HG02840 (cell line): ENCODE measurements at regions not wholly inside any gene's neighbourhood (a gene's known extent, or its start where the extent isn't known, plus 50 kb on each side); places are given as distances from the start of the nearest gene placed in this dataset.
"Not testable (repeated sequence)": the region's sequence is repeated elsewhere in the genome, so short reads cannot be mapped to it uniquely, and the experiment has no call there.

ENCODE experiments used
- ATAC-seq: cut with Tn5 transposase; IDR thresholded peaks from one replicate; pipeline ENCODE4 v1.9.1; 2021; ENCODE audit warnings: mild to moderate bottlenecking, moderate library complexity, moderate number of reproducible peaks; ENCODE audit not compliant: unreplicated experiment, low FRiP score

DNA sequence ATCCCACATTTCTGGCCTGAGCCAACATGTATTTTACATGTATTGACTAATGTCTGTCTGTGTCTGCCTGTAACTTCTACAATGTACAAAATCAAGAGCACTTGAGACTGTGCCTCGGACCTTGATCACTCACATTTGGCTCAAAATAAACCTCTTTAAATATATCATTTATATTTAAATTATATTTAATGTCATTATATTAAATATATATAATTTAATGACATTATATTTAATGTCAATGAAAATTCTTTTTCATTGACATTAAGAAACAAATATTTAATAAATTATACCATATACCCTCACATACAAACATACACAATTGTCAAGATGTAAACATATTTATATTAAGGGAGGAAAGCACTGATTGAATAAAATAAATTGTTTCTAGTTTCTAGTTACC is 1099.8 kb upstream of the CDH18 start:
- no peak for ATAC-seq

DNA sequence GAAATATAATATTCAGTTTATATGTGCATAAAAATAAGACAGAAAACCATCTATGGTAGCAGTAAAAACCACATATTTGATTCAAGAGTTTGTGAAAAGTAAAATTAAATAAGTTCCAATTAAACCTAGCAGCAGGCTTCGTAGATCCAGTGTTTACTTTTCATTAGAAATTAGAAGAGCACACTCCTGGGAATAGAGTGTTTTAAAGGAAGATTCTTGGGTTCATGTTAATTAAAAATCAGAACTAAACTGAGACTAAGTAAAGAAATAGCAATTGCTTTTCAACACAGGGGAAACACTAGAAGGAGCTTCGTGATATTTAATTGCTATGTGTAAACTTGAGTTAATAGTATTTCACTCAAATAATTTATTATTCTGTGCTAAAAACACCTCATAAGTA is 1097.8 kb upstream of the CDH18 start:
- ATAC-seq = no peak

DNA sequence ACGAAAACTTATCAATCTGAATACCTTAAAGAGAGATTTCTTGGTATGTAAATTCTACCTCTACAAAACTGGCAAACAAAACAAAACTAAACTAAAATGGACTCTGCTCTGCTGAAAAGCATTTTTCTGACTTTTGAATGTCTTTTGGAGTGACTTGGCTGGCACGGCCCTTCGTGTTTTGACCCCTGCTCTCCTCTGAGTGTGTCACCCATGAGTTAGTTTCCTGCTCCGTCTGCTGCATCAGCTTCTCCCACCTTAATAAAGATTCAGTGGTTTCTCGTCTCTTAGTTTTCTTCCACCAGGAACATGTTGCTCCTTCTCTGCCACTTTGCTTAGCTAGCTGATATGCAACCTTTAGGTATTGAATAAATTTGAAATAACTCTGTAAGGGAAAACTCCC is 1084.0 kb upstream of the CDH18 start:
- ATAC-seq = no peak

DNA sequence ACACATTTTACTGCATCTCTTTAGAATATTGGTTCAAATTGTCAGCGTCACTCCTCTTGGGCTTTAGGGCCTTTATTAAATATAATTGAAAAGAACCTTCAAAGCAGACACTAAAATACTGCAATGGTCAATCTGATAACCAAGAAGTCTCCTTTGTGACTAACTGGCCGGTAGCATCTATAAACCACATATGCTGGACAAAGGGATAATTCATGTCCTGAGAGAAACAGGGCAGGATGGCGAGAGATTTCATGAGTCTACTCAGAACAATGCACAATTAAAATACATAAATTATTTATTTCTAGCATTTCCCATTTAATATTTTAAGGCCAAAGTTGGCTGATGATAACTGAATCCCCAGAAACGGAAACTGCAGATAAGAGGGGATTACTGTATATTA is 1083.4 kb upstream of the CDH18 start:
- ATAC-seq = no peak

DNA sequence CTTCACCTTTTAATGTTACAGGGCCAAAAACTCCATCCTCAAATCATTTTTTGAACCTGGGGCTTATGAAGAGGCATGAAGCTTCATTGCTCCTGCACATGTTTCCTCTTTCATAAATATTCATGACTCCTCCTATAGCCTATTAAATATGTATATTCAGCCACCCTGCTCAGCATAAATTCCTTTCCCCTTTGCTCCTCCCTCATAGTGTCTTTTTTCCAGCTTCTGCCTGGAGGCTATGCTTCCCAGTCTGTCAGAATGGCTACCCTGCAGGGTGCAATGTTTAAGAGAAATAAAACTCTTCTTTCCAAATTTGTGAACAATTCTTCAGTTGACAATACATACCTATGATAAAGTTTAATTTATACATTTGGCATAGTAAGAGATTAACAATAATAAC is 1082.9 kb upstream of the CDH18 start:
- no peak for ATAC-seq

DNA sequence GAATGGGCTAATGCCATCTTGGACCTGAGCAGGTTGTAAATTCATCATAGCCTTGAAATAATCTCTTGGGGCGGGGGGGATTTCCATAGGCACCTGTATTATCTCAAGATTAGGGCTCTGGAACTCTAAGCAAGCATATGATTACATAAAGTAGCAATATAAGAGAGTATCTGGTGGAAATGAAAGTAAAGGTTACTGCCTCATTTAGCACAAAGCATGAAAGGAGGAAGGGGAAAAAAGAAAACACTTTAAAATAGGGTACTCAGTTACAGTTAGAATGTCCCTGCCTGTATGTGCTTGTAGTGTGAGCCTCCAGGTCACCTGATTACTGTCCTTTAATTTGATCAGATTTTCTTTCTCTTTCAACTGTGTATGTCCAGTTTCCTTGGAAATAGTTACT is 1079.7 kb upstream of the CDH18 start:
- no peak for ATAC-seq

DNA sequence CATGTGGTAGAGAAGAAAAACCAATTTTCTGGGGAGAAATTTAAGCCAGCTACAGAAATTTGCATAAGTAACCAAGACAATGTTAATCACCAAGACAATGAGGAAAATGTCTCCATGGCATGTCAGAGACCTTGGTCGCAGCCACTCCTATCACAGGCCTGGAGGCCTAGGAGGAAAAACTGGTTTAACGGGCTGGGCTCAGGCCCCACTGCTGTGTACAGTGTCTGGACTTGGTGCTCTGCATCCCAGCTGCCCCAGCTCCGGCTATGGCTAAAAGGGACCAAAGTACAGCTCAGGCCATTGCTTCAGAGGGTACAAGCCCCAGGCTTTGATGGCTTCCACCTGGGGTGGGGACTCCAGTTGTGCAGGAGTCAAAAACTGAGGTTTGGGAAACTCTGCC is 1075.1 kb upstream of the CDH18 start:
- ATAC-seq = no peak

DNA sequence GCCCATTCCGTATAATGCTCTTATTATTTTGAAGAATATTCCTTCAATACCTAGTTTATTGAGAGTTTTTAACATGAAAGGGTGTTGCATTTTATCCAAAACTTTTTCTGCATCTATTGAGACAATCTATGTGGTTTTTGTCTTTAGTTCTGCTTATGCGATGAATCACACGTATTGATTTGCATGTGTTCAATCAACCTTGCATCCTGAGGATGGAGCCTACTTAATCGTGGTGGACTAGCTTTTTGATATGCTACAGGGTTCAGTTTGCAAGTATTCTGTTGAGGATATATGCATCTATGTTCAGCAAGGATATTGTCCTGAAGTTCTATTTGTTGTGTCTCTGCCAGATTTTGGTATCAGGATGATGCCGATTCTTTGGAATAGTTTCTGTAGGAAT is 1070.3 kb upstream of the CDH18 start:
- ATAC-seq = no peak

DNA sequence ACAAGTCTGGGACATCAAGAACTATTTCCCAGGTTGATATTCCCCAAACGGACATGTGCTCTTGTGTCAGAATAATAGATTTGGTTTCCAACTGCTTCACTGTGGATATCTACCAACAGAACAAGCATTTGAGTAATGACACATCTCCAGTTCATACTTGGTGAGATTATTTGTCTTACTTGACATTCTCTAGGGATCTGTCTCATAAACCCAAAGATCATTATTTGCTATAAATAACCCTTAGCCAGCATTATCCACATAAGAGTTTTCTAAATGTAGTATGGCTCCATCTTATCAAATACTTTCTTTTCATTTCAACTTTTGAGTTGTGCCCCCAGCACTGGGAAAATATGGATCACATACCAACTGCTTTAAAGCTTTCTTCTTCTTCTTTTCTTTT is 1063.9 kb upstream of the CDH18 start:
- no peak for ATAC-seq

DNA sequence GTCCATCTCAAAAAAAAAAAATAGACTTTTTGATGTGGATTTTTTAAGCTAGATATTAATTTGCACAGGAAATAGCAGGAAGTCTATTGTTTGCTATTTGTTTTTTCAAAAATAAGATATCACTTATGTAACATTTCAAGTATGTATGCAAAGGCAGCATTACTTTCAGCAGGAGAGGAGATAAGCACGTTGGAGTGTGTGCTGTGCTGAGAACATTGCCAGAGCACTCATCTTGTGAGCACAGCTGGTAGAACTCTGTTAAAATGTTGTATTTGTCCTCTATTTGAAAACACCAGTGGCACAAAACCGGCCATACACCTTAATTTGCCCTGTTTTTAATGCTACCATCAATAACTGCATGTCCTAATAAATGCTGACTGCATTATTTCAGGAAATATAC is 1061.9 kb upstream of the CDH18 start:
- no peak for ATAC-seq

DNA sequence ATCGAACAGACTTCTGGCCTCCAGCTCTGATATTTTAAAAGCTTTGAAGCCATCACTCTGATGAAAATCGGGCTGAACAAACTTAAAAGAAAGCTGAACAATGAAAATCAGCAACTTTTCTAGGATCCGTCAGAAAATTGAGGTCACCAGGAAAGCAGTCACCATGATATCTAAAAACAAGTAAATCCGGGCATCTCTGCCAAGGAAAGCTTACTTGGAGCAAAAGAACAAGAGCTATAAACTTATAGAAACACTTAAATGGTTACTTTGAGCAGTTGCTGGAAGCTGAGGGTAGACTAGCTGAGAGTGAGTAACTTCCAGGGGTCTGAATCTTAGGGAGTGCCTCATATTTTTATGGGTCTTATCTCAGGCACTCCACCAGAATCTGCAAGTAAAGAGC is 1043.0 kb upstream of the CDH18 start:
- no peak for ATAC-seq

DNA sequence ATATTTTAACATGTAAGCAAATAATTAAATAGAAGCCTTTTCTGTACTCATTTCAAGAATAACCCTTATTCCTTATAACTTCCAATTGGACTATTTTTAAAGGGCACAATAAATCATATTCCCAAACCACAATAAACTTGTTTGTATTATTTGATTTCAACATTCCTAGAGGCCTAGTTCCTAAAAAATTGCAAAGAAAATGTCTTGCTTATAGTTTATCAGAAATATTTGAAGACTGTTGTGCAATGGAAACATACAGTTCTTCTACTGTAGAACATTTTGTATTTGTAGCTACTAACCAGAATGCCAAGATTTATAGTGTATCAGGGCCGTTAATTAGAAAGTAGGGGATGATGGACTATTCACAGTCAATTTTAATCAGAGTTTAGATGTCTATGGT is 1037.0 kb upstream of the CDH18 start:
- ATAC-seq = no peak

DNA sequence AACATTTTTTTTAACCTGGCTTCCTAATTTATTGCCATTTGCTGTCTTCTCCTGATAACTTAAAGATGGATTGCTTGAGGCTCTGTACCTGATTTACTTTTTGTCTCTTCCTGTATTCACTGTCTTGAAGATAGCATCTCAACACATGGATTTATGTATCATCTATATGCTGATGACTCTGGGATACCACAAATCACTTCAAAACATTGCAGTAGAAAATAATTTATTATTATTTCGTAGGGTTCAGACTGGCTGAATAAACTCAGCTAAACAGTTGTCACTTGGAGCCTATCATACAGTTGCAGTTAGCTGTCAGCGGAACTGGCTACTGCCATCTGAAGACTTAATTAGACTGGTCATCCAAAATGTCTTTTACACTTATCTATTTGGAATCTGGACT is 1025.2 kb upstream of the CDH18 start:
- ATAC-seq = no peak

DNA sequence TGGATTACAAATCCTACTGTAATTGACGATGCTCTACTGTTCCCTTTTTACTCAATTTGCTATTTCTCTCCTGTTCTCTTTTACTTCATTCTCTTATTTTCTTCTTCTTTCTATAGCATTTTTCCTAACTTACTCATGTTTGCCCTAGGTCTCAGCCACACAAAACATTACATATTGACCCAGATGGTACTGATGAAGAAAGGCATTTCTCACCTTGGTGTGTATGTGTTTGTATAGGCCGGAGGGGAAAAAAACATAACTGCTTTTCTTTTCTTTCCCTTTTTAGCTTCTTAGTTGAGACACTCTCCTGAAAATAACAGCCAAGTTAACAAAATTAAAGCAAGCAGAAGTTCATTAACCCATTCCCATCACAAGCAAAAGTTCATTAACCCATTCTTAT is 1019.8 kb upstream of the CDH18 start:
- no peak for ATAC-seq

DNA sequence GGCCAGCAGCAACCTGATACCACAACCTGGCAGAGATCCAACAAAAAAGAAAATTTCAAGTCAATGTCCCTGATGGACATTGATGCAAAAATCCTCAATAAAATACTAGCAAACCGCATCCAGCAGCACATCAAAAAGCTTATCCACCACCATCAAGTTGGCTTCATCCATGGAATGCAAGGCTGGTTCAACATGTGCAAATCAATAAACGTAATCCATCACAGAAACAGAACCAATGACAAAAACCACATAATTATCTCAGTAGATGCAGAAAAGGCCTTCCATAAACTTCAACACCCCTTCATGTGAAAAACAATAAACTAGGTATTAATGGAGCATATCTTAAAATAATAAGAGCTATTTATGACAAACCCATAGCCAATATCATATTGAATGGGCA is 1000.9 kb upstream of the CDH18 start:
- ATAC-seq = not testable (repeated sequence)

DNA sequence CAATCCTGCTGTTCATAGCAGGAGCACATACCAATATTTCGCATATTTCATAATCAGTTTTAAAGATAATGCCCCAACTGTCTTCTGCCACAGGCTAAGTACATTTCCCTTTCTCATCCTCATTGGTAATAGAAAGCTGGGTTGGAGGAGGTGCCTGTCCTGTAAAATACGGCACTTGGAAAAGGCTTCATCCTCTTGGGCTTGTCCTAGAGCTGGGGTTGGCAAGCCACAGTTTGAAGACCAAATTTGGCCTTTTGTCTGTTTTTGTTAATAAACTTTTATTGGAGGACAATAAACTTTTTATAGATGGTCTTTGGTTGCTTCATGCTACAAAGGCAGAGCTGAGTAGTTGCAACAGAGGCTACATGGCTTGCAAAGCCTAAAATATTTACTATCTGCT is 997.8 kb upstream of the CDH18 start:
- ATAC-seq = no peak

DNA sequence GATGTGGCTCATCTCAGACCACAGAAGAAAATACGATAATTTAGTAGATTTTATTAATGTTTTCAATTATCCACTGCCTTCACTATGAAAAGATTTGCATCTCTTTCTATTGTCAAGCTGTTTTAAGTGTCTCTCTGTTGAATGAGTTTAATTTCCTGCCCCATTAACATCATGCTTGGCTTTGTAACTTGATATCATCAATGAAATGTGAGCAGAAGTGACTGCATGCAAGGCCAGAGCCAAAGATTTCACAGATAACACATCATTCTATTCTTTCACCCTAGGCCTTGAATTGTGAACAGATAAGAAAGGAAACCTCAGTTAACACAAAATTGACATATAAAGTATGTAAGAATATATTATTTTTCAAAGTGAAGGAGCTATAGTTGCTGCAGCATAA is 986.4 kb upstream of the CDH18 start:
- no peak for ATAC-seq

DNA sequence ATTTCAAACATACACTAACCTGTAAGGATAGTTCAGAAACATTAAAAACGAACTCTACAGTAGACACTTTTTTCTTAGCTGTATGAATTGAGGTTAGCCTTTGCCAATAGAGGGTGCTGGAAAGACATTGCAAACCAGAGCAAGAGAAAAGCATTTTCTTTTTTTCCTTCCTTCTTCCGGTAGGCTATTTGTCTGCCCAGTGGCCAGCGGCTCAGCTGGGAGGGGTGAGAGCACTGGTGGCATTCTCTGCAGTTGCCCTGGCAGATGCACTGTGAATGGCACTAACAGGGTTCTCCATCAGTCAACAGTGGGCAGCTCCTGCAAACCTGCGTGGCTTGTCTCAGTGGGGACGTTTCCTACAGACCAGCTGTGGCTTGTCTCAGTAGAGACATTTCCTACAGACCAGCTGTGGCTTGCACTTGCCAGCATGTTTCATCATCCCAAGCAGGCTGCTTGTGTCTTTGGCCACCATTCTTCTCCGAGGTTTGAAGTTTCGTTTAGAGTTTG is 984.5 kb upstream of the CDH18 start:
- no peak for ATAC-seq

DNA sequence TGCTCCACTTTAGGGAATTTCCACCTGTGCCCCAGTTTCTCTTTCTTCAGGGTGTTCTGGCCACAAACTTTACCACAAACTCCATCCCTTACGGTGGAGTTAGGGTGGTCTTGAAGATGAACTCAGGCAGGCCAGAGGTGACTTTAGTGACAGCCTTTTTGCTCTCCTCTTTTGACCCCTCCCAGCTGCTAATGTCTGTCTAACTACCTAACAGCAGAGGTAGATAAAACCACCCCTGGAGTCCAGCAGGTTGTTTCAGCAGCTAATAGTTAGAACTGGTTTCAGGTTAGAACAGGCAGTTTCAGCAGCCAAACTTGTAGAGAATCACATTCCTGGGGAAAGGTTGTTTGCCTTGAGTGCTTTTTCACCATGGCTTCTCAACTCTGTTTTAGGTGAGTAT is 971.3 kb upstream of the CDH18 start:
- no peak for ATAC-seq

DNA sequence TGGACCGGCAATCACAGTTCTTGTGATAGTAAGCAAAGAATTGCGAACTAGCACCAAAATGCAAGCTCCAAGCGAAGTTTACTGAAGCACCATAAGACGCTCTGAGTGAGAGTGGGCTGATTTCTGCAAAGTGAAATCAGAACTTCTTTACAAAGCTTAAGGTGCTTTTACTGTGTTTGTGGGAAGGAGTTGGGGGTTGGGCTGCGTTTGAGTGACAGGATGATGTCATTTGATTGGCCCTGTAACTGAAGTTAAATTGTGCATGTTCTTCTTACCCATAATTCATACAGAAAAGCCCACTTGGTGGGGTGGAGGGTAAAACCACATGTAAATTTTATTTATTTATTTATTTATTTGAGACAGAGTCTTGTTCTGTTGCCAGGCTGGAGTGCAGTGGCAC is 970.6 kb upstream of the CDH18 start:
- ATAC-seq = no peak

DNA sequence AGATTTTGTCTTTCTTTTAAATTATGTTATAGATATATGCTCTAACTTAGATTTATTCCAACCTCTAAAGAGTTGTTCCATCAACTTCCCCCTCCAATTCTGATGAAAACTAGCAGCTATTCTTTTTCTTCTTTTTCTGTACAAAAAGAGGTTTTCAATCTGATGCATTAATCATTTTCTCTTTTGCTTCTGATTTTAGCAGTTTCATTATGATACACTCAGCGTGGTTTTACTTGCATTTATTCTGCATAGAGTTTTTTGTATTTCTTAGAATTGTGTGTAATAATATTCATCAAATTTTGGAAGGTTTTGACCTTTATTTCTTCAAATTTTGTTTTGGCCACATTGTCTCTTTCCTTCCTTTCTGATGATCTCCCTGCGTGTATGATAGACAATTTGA is 968.1 kb upstream of the CDH18 start:
- ATAC-seq = no peak

DNA sequence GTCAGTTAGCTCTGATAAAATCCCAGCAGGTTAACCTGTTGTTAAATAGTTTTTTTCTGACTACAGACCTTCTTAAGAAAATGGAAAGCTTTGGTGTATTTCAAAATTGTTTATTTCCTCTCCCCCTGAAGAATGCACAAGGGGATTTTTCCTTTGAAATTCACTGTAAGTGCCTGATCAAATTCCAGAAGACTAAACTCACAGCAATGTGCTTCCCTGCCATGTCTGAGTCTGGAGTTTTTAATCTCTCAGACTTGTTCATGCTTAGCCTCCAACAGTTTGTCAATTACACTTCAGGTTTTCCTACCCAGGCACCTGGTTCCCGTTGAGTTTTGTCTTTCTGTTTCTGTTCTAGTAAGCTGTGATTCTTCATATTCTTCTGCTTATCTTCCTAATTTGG is 961.6 kb upstream of the CDH18 start:
- no peak for ATAC-seq

DNA sequence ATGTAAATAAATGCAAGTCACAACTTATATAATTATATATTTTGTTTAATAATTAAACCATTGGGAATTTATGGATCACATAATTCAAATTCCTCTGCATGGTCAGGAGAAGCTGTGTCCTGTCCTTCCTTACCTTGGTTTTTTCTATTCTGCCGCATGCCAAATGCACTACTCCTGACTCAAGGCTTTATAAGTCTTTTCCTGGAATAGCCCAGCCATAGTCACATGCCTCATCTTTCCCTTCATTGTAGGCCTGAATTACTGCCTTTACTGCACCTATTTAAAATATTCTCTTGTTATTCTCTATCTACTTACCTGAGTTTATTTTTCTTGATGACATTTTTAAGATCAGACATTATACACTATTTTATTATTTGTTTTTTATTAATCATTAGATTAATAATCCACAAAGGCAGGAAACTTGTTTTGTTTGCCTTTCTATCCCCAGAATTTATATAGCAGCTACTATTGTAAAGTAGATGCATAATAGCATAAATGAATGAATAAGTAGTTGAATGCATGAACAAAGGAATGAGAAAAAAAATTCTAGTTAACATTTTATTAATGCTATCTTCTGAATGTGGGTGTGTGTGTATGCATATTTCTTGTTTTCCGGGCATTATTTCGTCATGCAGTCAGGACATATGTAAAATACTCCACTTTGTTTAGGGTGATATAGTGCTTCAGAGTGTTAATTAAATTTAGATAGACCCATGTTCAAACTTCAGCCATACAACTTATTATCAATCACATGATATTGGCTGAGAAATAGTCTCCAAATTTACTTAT is 955.4 kb upstream of the CDH18 start:
- ATAC-seq = not testable (repeated sequence)
